GM18520 (cell line): ENCODE measurements at regions not wholly inside any gene's neighbourhood (a gene's known extent, or its start where the extent isn't known, plus 50 kb on each side); places are given as distances from the start of the nearest gene placed in this dataset.

Experiments
- ATAC-seq: cut with Tn5 transposase; IDR thresholded peaks from one replicate; pipeline ENCODE4 v1.9.1; 2021; ENCODE audit not compliant: unreplicated experiment

- ATAC-seq = no peak
Observed at GRCh38 chr11:121946514-121946913, 169.5 kb downstream of the BLID start.

GRCh38 chr11:121944556-121945230 lies 171.3 kb downstream of the BLID start:
- no peak for ATAC-seq

- ATAC-seq = no peak
Observed at GRCh38 chr11:121938076-121938475, 177.9 kb downstream of the BLID start.

GRCh38 chr11:121936781-121937447 lies 179.1 kb downstream of the BLID start:
- no peak for ATAC-seq

GRCh38 chr11:121936370-121936769 lies 179.6 kb downstream of the BLID start:
- no peak for ATAC-seq

- ATAC-seq = no peak
Observed at GRCh38 chr11:121933694-121934093, 182.3 kb downstream of the BLID start.

GRCh38 chr11:121933294-121933693 lies 182.7 kb downstream of the BLID start:
- no peak for ATAC-seq

GRCh38 chr11:121932646-121933185 lies 183.3 kb downstream of the BLID start:
- ATAC-seq = no peak

- ATAC-seq = no peak
Observed at GRCh38 chr11:121931748-121932352, 184.2 kb downstream of the BLID start.

GRCh38 chr11:121931121-121931520 lies 184.9 kb downstream of the BLID start:
- ATAC-seq = no peak

GRCh38 chr11:121930004-121930965 lies 185.7 kb downstream of the BLID start:
- ATAC-seq = no peak

- ATAC-seq = no peak
Observed at GRCh38 chr11:121929581-121929980, 186.4 kb downstream of the BLID start.

GRCh38 chr11:121928597-121929580 lies 187.1 kb downstream of the BLID start:
- no peak for ATAC-seq

- no peak for ATAC-seq
Observed at GRCh38 chr11:121927789-121928188, 188.2 kb downstream of the BLID start.

GRCh38 chr11:121927097-121927785 lies 188.8 kb downstream of the BLID start:
- ATAC-seq = no peak

- ATAC-seq = no peak
Observed at GRCh38 chr11:121924191-121924590, 191.8 kb downstream of the BLID start.

- no peak for ATAC-seq
Observed at GRCh38 chr11:121917482-121917881, 198.5 kb downstream of the BLID start.

- no peak for ATAC-seq
Observed at GRCh38 chr11:121914508-121915059, 201.4 kb downstream of the BLID start.

- ATAC-seq = no peak
Observed at GRCh38 chr11:121909596-121909995, 206.4 kb downstream of the BLID start.
